ENCODE measurements at regions not wholly inside any gene's neighbourhood (a gene's known extent, or its start where the extent isn't known, plus 50 kb on each side); places are given as distances from the start of the nearest gene placed in this dataset.

GRCh38 chr1:201709564-201710295 lies 119.2 kb upstream of the IPO9 start:
- Mint-ChIP-seq H3K27me3 (ENCODE audit: insufficient read depth, low read depth, poor library complexity) (peaks cover 5% of the 10 kb centered on the region), H3K4me1 (peaks cover 19% of the 10 kb centered on the region), H3K9me3 (no peaks in the 10 kb centered on the region), H3K36me3 (ENCODE audit: low read depth) (peaks cover 13% of the 10 kb centered on the region; the same call in 2 of the 3 replicates), H3K27ac (no peak overlapping the region), H3K4me3 (no peak overlapping the region)
- no peaks in the 10 kb centered on the region for H3K79me2 ChIP-seq (replicated peaks; ENCODE audit: insufficient read depth)
- no peak overlapping the region for H3K27ac ChIP-seq (ENCODE audit: low read depth)
- H3F3A ChIP-seq (replicated peaks; ENCODE audit: low read depth): no peaks in the 10 kb centered on the region
- no peak overlapping the region for H2AFZ ChIP-seq
- no peaks in the 10 kb centered on the region for H3K27me3 ChIP-seq (ENCODE audit: insufficient read depth)
- no peak overlapping the region for H3K4me2 ChIP-seq
- peak; percentile 99 for ATAC-seq
- no peaks in the 10 kb centered on the region for H3K9me2 ChIP-seq (ENCODE audit: insufficient read depth)
- H3K36me3 ChIP-seq (ENCODE audit: insufficient read depth): no peaks in the 10 kb centered on the region
- TF ChIP-seq CTCF (conservative IDR thresholded peaks at IDR 0.05; ENCODE audit: low read depth in 2 of 2) (peak; percentile 67 to 93), ETS1 (IDR thresholded peaks at IDR 0.05) (no peak)
- peaks cover 3% of the 10 kb centered on the region; the same call in 1 of the 2 replicates for H3K4me1 ChIP-seq (ENCODE audit: insufficient read depth)
- H3K4me3 ChIP-seq: no peak overlapping the region
- no peaks in the 10 kb centered on the region for H4K20me1 ChIP-seq (replicated peaks; ENCODE audit: insufficient read depth)
- peak; percentile 87 for DNase-seq (ENCODE audit: low spot score)

DNA sequence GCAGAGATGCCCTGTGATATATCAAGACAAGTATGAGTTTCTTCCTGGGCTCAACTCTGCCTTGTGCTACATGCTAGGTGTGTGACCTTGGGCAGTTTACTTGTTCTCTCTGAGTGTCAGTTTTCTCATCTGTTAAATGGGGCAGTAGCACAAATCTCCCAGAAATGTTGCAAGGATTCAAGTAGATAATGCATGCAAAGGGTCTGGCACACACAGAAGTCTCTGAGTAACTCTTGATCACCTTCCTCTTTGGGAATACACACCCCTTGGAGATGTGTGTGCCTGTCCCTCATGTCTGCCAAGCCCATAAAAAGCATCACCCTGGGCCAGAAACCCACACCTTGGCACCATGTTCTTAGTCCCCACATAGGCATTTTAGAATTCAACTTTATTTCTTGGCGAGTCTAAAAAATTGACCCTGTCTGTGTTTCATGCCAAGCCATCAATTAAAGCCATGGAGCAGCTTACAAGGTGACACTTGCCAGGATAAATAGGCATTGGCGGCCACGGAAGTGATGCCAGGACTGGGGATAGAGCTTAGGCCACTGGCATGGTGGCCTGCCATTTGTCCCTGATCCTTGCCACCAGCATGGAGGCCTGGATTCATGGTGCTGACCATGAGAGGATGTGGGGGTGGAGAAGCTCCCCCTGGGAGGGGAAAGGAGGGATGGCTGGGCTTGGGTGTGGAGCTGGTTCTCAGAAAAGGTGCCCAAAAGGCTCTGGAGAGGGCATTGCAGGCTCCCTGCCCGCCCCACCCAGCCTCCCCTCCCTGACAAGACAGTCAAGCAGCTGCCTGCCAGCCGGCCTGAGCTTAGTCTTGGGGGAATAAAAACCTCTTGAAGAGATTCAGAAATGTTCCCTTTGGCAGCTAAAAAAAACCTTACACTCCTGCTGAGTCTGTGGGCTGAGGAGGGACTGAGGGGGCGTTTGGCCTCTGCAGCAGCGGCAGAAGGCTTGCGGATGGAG lies 118.0 kb upstream of the IPO9 start:
- Histone ChIP-seq H3K4me1 (ENCODE audit: insufficient read depth) (peaks cover 3% of the 10 kb centered on the region; the same call in 1 of the 2 replicates), H2AFZ (no peak overlapping the region), H3K27me3 (ENCODE audit: insufficient read depth) (no peaks in the 10 kb centered on the region), H3F3A (replicated peaks; ENCODE audit: low read depth) (no peaks in the 10 kb centered on the region), H3K79me2 (replicated peaks; ENCODE audit: insufficient read depth) (no peaks in the 10 kb centered on the region), H3K4me3 (no peak overlapping the region), H4K20me1 (replicated peaks; ENCODE audit: insufficient read depth) (no peaks in the 10 kb centered on the region), H3K9me2 (ENCODE audit: insufficient read depth) (no peaks in the 10 kb centered on the region), H3K4me2 (no peak overlapping the region), H3K27ac (ENCODE audit: low read depth) (no peak overlapping the region), H3K36me3 (ENCODE audit: insufficient read depth) (no peaks in the 10 kb centered on the region)
- no peak for ATAC-seq
- peaks cover 2% of the 10 kb centered on the region for H3K27me3 Mint-ChIP-seq (ENCODE audit: insufficient read depth, low read depth, poor library complexity)
- TF ChIP-seq ZNF114 (CRISPR knock-in tag; IDR thresholded peaks at IDR 0.05) (no peak), ETS1 (IDR thresholded peaks at IDR 0.05) (no peak), POLR2AphosphoS5 (IDR thresholded peaks at IDR 0.05; ENCODE audit: low read depth) (no peak), STAT1 (IDR thresholded peaks at IDR 0.05; ENCODE audit: unreplicated experiment) (no peak), NANOG (IDR thresholded peaks at IDR 0.05; ENCODE audit: borderline replicate concordance) (no peak), CREB1 (CRISPR knock-in tag; IDR thresholded peaks at IDR 0.05; ENCODE audit: low read depth) (no peak), JUNB (IDR thresholded peaks at IDR 0.05; ENCODE audit: unreplicated experiment) (no peak), EZH2 (IDR thresholded peaks at IDR 0.05; ENCODE audit: low read depth, unreplicated experiment) (no peak), ZNF331 (CRISPR knock-in tag; IDR thresholded peaks at IDR 0.05; ENCODE audit: low read depth) (no peak)
- H3K9me3 Mint-ChIP-seq: no peaks in the 10 kb centered on the region
- H3K27ac Mint-ChIP-seq: no peak overlapping the region
- H3K36me3 Mint-ChIP-seq (ENCODE audit: low read depth): peaks cover 13% of the 10 kb centered on the region; the same call in 2 of the 3 replicates
- H3K4me1 Mint-ChIP-seq: peaks cover 13% of the 10 kb centered on the region
- no peak overlapping the region for H3K4me3 Mint-ChIP-seq
- DNase-seq (ENCODE audit: low spot score): no peak
